ENCODE measurements at regions not wholly inside any gene's neighbourhood (a gene's known extent, or its start where the extent isn't known, plus 50 kb on each side); places are given as distances from the start of the nearest gene placed in this dataset.

- ATAC-seq (replicated peaks in 6 of 8) = no peak
- Histone ChIP-seq H3K4me1 (replicated peaks in 1 of 2) (peaks cover 9 to 12% of the 10 kb centered on the region in 2 donors), H3K4me3 (no peak overlapping the region), H3K27ac (no peak overlapping the region)
- WGBS, 10 experiments = 75 to 100% (median 87%) methylated on average over 1 to 4 of the region's 4 CpGs; no CpG with 5 or more reads in 2 of the 10 experiments
- in situ Hi-C loops (cut with MboI; ENCODE audit: low pct_unique_long_range_greater_than_20kb in 2 of 9, low sequenced_read_pairs in 9 of 9, unreplicated experiment in 9 of 9) = no loop called here
Observed at GRCh38 chr10:33418301-33418700, 83.8 kb upstream of the NRP1 start.

GRCh38 chr10:33416691-33417090, 82.2 kb upstream of the NRP1 start:
- H3K4me3 ChIP-seq = no peak overlapping the region
- 79 to 100% (median 96%) methylated on average over 2 to 6 of the region's 6 CpGs for WGBS, 10 experiments
- in situ Hi-C loops (cut with MboI; ENCODE audit: low pct_unique_long_range_greater_than_20kb in 2 of 9, low sequenced_read_pairs in 9 of 9, unreplicated experiment in 9 of 9) = no loop called here
- H3K27ac ChIP-seq = no peak overlapping the region
- no peaks in the 10 kb centered on the region for H3K4me1 ChIP-seq (replicated peaks in 1 of 2)
- no peak for ATAC-seq (replicated peaks in 6 of 8)

- ATAC-seq (replicated peaks in 6 of 8) = no peak
- in situ Hi-C loops (cut with MboI; ENCODE audit: low pct_unique_long_range_greater_than_20kb in 2 of 9, low sequenced_read_pairs in 9 of 9, unreplicated experiment in 9 of 9) = no loop called here
- WGBS, 10 experiments = 86 to 100% (median 100%) methylated on average over 1 of the region's 1 CpG; no CpG with 5 or more reads in 3 of the 10 experiments
Observed at GRCh38 chr10:33416209-33416608, 81.7 kb upstream of the NRP1 start.

GRCh38 chr10:33414841-33415240, 80.4 kb upstream of the NRP1 start:
- ATAC-seq (replicated peaks in 6 of 8) = no peak
- Histone ChIP-seq H3K4me1 (replicated peaks in 1 of 2) (no peaks in the 10 kb centered on the region), H3K4me3 (no peak overlapping the region), H3K27ac (no peak overlapping the region)
- WGBS, 10 experiments = 40 to 100% (median 92%) methylated on average over 1 of the region's 1 CpG; no CpG with 5 or more reads in 6 of the 10 experiments
- in situ Hi-C loops (cut with MboI; ENCODE audit: low pct_unique_long_range_greater_than_20kb in 2 of 9, low sequenced_read_pairs in 9 of 9, unreplicated experiment in 9 of 9) = no loop called here

More at GRCh38 chr10:33416209-33416608, 81.7 kb upstream of the NRP1 start:
- Histone ChIP-seq H3K27ac (no peak overlapping the region), H3K4me3 (no peak overlapping the region), H3K4me1 (replicated peaks in 1 of 2) (no peaks in the 10 kb centered on the region)

- no peaks in the 10 kb centered on the region for H3K4me1 ChIP-seq (replicated peaks in 1 of 2)
- in situ Hi-C loops (cut with MboI; ENCODE audit: low pct_unique_long_range_greater_than_20kb in 2 of 9, low sequenced_read_pairs in 9 of 9, unreplicated experiment in 9 of 9) = no loop called here
- WGBS, 10 experiments = 0 to 100% (median 58%) methylated on average over 1 to 6 of the region's 6 CpGs; no CpG with 5 or more reads in 1 of the 10 experiments
- peak in 3 of 8 experiments; percentile 54 to 81 (median 80) for ATAC-seq (replicated peaks in 6 of 8)
- H3K4me3 ChIP-seq = no peak overlapping the region
- H3K27ac ChIP-seq = no peak overlapping the region
Observed at GRCh38 chr10:33412653-33413361, 78.3 kb upstream of the NRP1 start.

GRCh38 chr10:33412241-33412640, 77.8 kb upstream of the NRP1 start:
- Histone ChIP-seq H3K27ac (no peak overlapping the region), H3K4me1 (replicated peaks in 1 of 2) (no peaks in the 10 kb centered on the region), H3K4me3 (no peak overlapping the region)
- in situ Hi-C loops (cut with MboI; ENCODE audit: low pct_unique_long_range_greater_than_20kb in 2 of 9, low sequenced_read_pairs in 9 of 9, unreplicated experiment in 9 of 9) = no loop called here
- ATAC-seq (replicated peaks in 6 of 8) = peak in 2 of 8 experiments; percentile 49 to 72
- WGBS, 10 experiments = 50 to 100% (median 75%) methylated on average over 1 of the region's 1 CpG; no CpG with 5 or more reads in 4 of the 10 experiments

GRCh38 chr10:33410860-33411234, 76.4 kb upstream of the NRP1 start:
- 25 to 100% (median 85%) methylated on average over 2 to 4 of the region's 4 CpGs; no CpG with 5 or more reads in 2 of the 10 experiments for WGBS, 10 experiments
- H3K27ac ChIP-seq = no peak overlapping the region
- H3K4me3 ChIP-seq = no peak overlapping the region
- no peak for ATAC-seq (replicated peaks in 6 of 8)
- in situ Hi-C loops (cut with MboI; ENCODE audit: low pct_unique_long_range_greater_than_20kb in 2 of 9, low sequenced_read_pairs in 9 of 9, unreplicated experiment in 9 of 9) = no loop called here
- H3K4me1 ChIP-seq (replicated peaks in 1 of 2) = no peaks in the 10 kb centered on the region

GRCh38 chr10:33410096-33410859, 75.8 kb upstream of the NRP1 start:
- in situ Hi-C loops (cut with MboI; ENCODE audit: low pct_unique_long_range_greater_than_20kb in 2 of 9, low sequenced_read_pairs in 9 of 9, unreplicated experiment in 9 of 9) = no loop called here
- H3K4me1 ChIP-seq (replicated peaks in 1 of 2) = no peaks in the 10 kb centered on the region
- 58 to 98% (median 77%) methylated on average over 3 to 10 of the region's 10 CpGs for WGBS, 10 experiments
- ATAC-seq (replicated peaks in 6 of 8) = no peak
- H3K27ac ChIP-seq = no peak overlapping the region
- no peak overlapping the region for H3K4me3 ChIP-seq

GRCh38 chr10:33406596-33406995, 72.1 kb upstream of the NRP1 start:
- in situ Hi-C loops (cut with MboI; ENCODE audit: low pct_unique_long_range_greater_than_20kb in 2 of 9, low sequenced_read_pairs in 9 of 9, unreplicated experiment in 9 of 9) = no loop called here
- Histone ChIP-seq H3K4me3 (no peak overlapping the region), H3K27ac (no peak overlapping the region), H3K4me1 (replicated peaks in 1 of 2) (peaks cover 6 to 13% of the 10 kb centered on the region in 2 donors)
- WGBS, 10 experiments = 53 to 93% (median 63%) methylated on average over 1 to 2 of the region's 2 CpGs; no CpG with 5 or more reads in 4 of the 10 experiments
- ATAC-seq (replicated peaks in 6 of 8) = no peak

GRCh38 chr10:33402220-33403073, 68.0 kb upstream of the NRP1 start:
- peak in 5 of 8 experiments; percentile 49 to 80 (median 70) for ATAC-seq (replicated peaks in 6 of 8)
- H3K4me3 ChIP-seq = no peak overlapping the region
- 27 to 83% (median 56%) methylated on average over 1 to 8 of the region's 9 CpGs; no CpG with 5 or more reads in 2 of the 10 experiments for WGBS, 10 experiments
- H3K4me1 ChIP-seq (replicated peaks in 1 of 2) = peaks cover 6 to 13% of the 10 kb centered on the region in 2 donors
- H3K27ac ChIP-seq = peak overlapping the region in 1 of 2 donors; percentile 21
- in situ Hi-C loops (cut with MboI; ENCODE audit: low pct_unique_long_range_greater_than_20kb in 2 of 9, low sequenced_read_pairs in 9 of 9, unreplicated experiment in 9 of 9) = no loop called here

- ATAC-seq (replicated peaks in 6 of 8) = no peak
- in situ Hi-C loops (cut with MboI; ENCODE audit: low pct_unique_long_range_greater_than_20kb in 2 of 9, low sequenced_read_pairs in 9 of 9, unreplicated experiment in 9 of 9) = no loop called here
- 0 to 100% (median 80%) methylated on average over 1 to 2 of the region's 2 CpGs; no CpG with 5 or more reads in 1 of the 10 experiments for WGBS, 10 experiments
Observed at GRCh38 chr10:33401300-33401699, 66.8 kb upstream of the NRP1 start.

GRCh38 chr10:33398796-33399195, 64.3 kb upstream of the NRP1 start:
- H3K4me3 ChIP-seq = no peak overlapping the region
- peaks cover 6 to 13% of the 10 kb centered on the region in 2 donors for H3K4me1 ChIP-seq (replicated peaks in 1 of 2)
- 88 to 100% (median 94%) methylated on average over 1 to 5 of the region's 5 CpGs; no CpG with 5 or more reads in 2 of the 10 experiments for WGBS, 10 experiments
- in situ Hi-C loops (cut with MboI; ENCODE audit: low pct_unique_long_range_greater_than_20kb in 2 of 9, low sequenced_read_pairs in 9 of 9, unreplicated experiment in 9 of 9) = no loop called here
- peak in 1 of 8 experiments; percentile 32 for ATAC-seq (replicated peaks in 6 of 8)
- no peak overlapping the region for H3K27ac ChIP-seq

More at GRCh38 chr10:33401300-33401699, 66.8 kb upstream of the NRP1 start:
- Histone ChIP-seq H3K27ac (no peak overlapping the region), H3K4me3 (no peak overlapping the region), H3K4me1 (replicated peaks in 1 of 2) (peaks cover 6 to 13% of the 10 kb centered on the region in 2 donors)
